A549 (cell line): ENCODE measurements at regions not wholly inside any gene's neighbourhood (a gene's known extent, or its start where the extent isn't known, plus 50 kb on each side); places are given as distances from the start of the nearest gene placed in this dataset.

Experiments
- ATAC-seq, 2 experiments: fragments of 200-7000 bp in 1 of 2; fragments of >200 bp in 1 of 2; cut with Nextera tagmentation in 1 of 2; cut with Tn5 transposase in 1 of 2; 3 replicates each; pipeline versions ENCODE4 v1.8.0 to v1.9.1; 2018 to 2020; ENCODE audit warnings: mild to moderate bottlenecking in 1 of 2, moderate library complexity in 1 of 2
- CTCF ChIA-PET: fragments of 300-600 bp; sonication (Branson Sonifier 250); formaldehyde crosslinking; extraction: SDS; loops from one replicate; lab custom pipeline; 2021; ENCODE audit warnings: antibody characterized with exemption, inconsistent platforms; lab: Yijun Ruan, JAX
- POLR2A ChIA-PET: fragments of 350-600 bp; formaldehyde crosslinking; extraction: SDS; loops from one replicate; lab custom pipeline; 2021; ENCODE audit warnings: antibody characterized with exemption, inconsistent platforms; lab: Yijun Ruan, JAX
- DNase-seq, 2 experiments: peaks; one replicate each; pipeline versions ENCODE4 v3.0.0 to v3.0.0-alpha.2; 2011 to 2016; ENCODE audit warnings: low read depth in 1 of 2, low spot score in 1 of 2
- FAIRE-seq: peaks from 2 replicates; lab custom pipeline; 2011; peaks lifted over from hg19 to GRCh38; lab: Jason Lieb, UNC
- H3K27ac ChIP-seq, 2 experiments: fragments of >200 bp; sonication (Bioruptor Twin); formaldehyde crosslinking; 3 replicates each; pipeline ENCODE4 v1.5.1; 2016 to 2017
- H3K4me1 ChIP-seq: fragments of >200 bp; sonication (Bioruptor Twin); formaldehyde crosslinking; 3 replicates; pipeline ENCODE4 v1.6.1; 2016
- H3K4me2 ChIP-seq: fragments of >200 bp; sonication (Bioruptor Twin); formaldehyde crosslinking; 3 replicates; pipeline ENCODE4 v1.6.1; 2016
- H3K4me3 ChIP-seq: fragments of >200 bp; sonication (Bioruptor Twin); formaldehyde crosslinking; 3 replicates; pipeline ENCODE4 v1.5.1; 2016
- H3K9me3 ChIP-seq: fragments of >200 bp; sonication (Bioruptor Twin); formaldehyde crosslinking; 3 replicates; pipeline ENCODE4 v1.6.1; 2016
- ATOH8 ChIP-seq: fragments of 250-450 bp; sonication (Bioruptor Pico); IDR thresholded peaks from 2 replicates; pipeline ENCODE4 v1.5.0; 2020; ENCODE audit warnings: low read depth, mild to moderate bottlenecking, moderate library complexity
- CBX2 ChIP-seq: fragments of 200-600 bp; sonication (generic); IDR thresholded peaks from 2 replicates; pipeline ENCODE4 v1.6.1; 2016; ENCODE audit warnings: low read depth, mild to moderate bottlenecking, borderline replicate concordance
- EHMT2 ChIP-seq: fragments of 200-600 bp; sonication (generic); IDR thresholded peaks from 2 replicates; pipeline ENCODE4 v1.6.1; 2016; ENCODE audit warnings: antibody characterized with exemption, low read depth, mild to moderate bottlenecking, moderate library complexity
- FOSL2 ChIP-seq, 2 experiments: fragments of 450-650 bp in 1 of 2; fragments of >200 bp in 1 of 2; sonication (Bioruptor Twin) in 1 of 2; formaldehyde crosslinking; IDR thresholded peaks; 2 replicates each; pipeline versions ENCODE4 v1.5.0 to v1.6.1; 2016 to 2020; ENCODE audit warnings: mild to moderate bottlenecking in 1 of 2, moderate library complexity in 1 of 2
- FOXS1 ChIP-seq: fragments of 250-450 bp; sonication (Bioruptor Pico); IDR thresholded peaks from 2 replicates; pipeline ENCODE4 v1.5.0; 2020; ENCODE audit warnings: mild to moderate bottlenecking, moderate library complexity
- GATA3 ChIP-seq: IDR thresholded peaks from 2 replicates; pipeline ENCODE4 v1.6.1; 2012; ENCODE audit warnings: borderline replicate concordance
- HEYL ChIP-seq: fragments of 250-450 bp; sonication (Bioruptor Pico); IDR thresholded peaks from 2 replicates; pipeline ENCODE4 v1.8.0; 2021; ENCODE audit warnings: mild to moderate bottlenecking, moderate library complexity
- HMGXB4 ChIP-seq: fragments of 250-450 bp; sonication (Bioruptor Pico); IDR thresholded peaks from 2 replicates; pipeline ENCODE4 v1.5.0; 2021; ENCODE audit warnings: mild to moderate bottlenecking, moderate library complexity, borderline replicate concordance
- HOXB5 ChIP-seq: fragments of 250-450 bp; sonication (Bioruptor Pico); IDR thresholded peaks from 2 replicates; pipeline ENCODE4 v1.5.0; 2020; ENCODE audit warnings: mild to moderate bottlenecking, moderate library complexity
- KDM5A ChIP-seq: fragments of 200-600 bp; sonication (generic); IDR thresholded peaks from 2 replicates; pipeline ENCODE4 v1.6.1; 2016; ENCODE audit warnings: antibody characterized with exemption, mild to moderate bottlenecking
- MAFK ChIP-seq: fragments of 450-650 bp; IDR thresholded peaks from 2 replicates; pipeline ENCODE4 v1.6.1; 2014; ENCODE audit not compliant: partially characterized antibody
- MAZ ChIP-seq: fragments of 150-350 bp; IDR thresholded peaks from 2 replicates; pipeline ENCODE4 v1.6.1; 2014; ENCODE audit warnings: antibody characterized with exemption, low read depth, low read length, borderline replicate concordance
- MYC ChIP-seq: IDR thresholded peaks from 2 replicates; pipeline ENCODE4 v1.6.1; 2012; ENCODE audit warnings: mild to moderate bottlenecking, inconsistent platforms, low read length, improper control_type of control experiment, borderline replicate concordance
- NPAS2 ChIP-seq: fragments of 250-450 bp; sonication (Bioruptor Pico); IDR thresholded peaks from 2 replicates; pipeline ENCODE4 v1.8.0; 2022; ENCODE audit warnings: mild to moderate bottlenecking, moderate library complexity, borderline replicate concordance
- POLR2A ChIP-seq: IDR thresholded peaks from 2 replicates; pipeline ENCODE4 v1.6.1; 2012; ENCODE audit warnings: mild to moderate bottlenecking, low read length
- RAD21 ChIP-seq, 2 experiments: fragments of >200 bp in 1 of 2; sonication (Bioruptor Twin) in 1 of 2; formaldehyde crosslinking in 1 of 2; IDR thresholded peaks in 1 of 2; conservative IDR thresholded peaks in 1 of 2; 2 replicates in 1 of 2; 3 replicates in 1 of 2; pipeline ENCODE4 v1.6.1; 2012 to 2018; ENCODE audit warnings: inconsistent platforms in 1 of 2
- TFCP2L1 ChIP-seq: fragments of 250-450 bp; sonication (Bioruptor Pico); IDR thresholded peaks from 2 replicates; pipeline ENCODE4 v1.5.0; 2021; ENCODE audit warnings: mild to moderate bottlenecking
- ZNF302 ChIP-seq: fragments of 250-450 bp; sonication (Bioruptor Pico); IDR thresholded peaks from 2 replicates; pipeline ENCODE4 v1.9.0; 2021; ENCODE audit warnings: inconsistent platforms, mild to moderate bottlenecking, moderate library complexity
- WGBS: methylation state at CpG from one replicate; pipeline ENCODE4 v1.1.6; 2017; ENCODE audit errors: missing lambda C conversion rate; 5-methylcytosine and 5-hydroxymethylcytosine counted together
- TF ChIP-seq, protein P1 (sequence below): fragments of >200 bp; sonication (Bioruptor Twin); formaldehyde crosslinking; IDR thresholded peaks from 3 replicates; pipeline ENCODE4 v1.6.1; 2016
- TF ChIP-seq, protein P2 (sequence below): fragments of >200 bp; sonication (Bioruptor Twin); formaldehyde crosslinking; IDR thresholded peaks from 2 replicates; pipeline ENCODE4 v1.6.1; 2016
- TF ChIP-seq, protein P3 (sequence below): fragments of >200 bp; sonication (Bioruptor Twin); formaldehyde crosslinking; IDR thresholded peaks from 3 replicates; pipeline ENCODE4 v1.5.1; 2016

DNA sequence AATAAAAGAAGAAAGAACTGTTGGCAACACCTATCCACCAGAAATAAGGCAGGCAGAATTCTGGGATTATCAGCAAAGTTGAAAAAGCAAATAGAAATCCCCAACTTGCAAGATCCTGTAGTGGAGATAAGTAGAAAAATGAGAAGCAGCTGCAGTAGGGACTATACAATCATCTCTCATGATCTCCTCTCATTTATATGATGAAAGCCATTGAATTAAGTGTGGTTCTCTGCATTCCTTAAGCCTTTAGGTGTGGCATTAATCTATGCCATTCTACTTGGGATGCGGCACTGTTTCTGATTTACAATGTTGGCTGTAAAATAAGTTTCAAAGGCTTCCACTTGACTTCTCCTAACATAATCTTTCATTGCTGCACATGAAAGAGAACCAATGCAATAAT lies 869.8 kb downstream of the TRAM1L1 start (continued):
- TF ChIP-seq CBX2 (no peak), MAZ (no peak), RAD21 (conservative IDR thresholded peaks at IDR 0.05 in 1 of 2, IDR thresholded peaks at IDR 0.05 in 1 of 2) (no peak), FOSL2 (IDR thresholded peaks at IDR 0.05) (no peak), FOSL2 (CRISPR knock-in tag; IDR thresholded peaks at IDR 0.05) (no peak), HMGXB4 (CRISPR knock-in tag) (no peak), POLR2A (no peak), HOXB5 (CRISPR knock-in tag) (no peak), MYC (no peak), NPAS2 (CRISPR knock-in tag) (no peak), HEYL (no peak)
- TF ChIP-seq, all 56 proteins: peak for 0

- Histone ChIP-seq H3K27ac (no peak overlapping the region), H3K4me3 (no peak overlapping the region), H3K4me1 (no peaks in the 10 kb centered on the region), H3K4me2 (no peak overlapping the region), H3K9me3 (no peaks in the 10 kb centered on the region)
- WGBS: 33% methylated on average over 1 of the region's 1 CpG
- ChIA-PET CTCF (no interaction called here), POLR2A (no interaction called here)
- TF ChIP-seq ATOH8 (CRISPR knock-in tag) (no peak), TFCP2L1 (CRISPR knock-in tag) (no peak), KDM5A (no peak), MAFK (no peak), GATA3 (no peak), EHMT2 (no peak), NPAS2 (CRISPR knock-in tag) (no peak), ZNF302 (CRISPR knock-in tag) (no peak), HOXB5 (CRISPR knock-in tag) (no peak), FOXS1 (CRISPR knock-in tag) (no peak)
- TF ChIP-seq, protein P1, sequence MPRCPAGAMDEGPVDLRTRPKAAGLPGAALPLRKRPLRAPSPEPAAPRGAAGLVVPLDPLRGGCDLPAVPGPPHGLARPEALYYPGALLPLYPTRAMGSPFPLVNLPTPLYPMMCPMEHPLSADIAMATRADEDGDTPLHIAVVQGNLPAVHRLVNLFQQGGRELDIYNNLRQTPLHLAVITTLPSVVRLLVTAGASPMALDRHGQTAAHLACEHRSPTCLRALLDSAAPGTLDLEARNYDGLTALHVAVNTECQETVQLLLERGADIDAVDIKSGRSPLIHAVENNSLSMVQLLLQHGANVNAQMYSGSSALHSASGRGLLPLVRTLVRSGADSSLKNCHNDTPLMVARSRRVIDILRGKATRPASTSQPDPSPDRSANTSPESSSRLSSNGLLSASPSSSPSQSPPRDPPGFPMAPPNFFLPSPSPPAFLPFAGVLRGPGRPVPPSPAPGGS: no peak
- TF ChIP-seq, protein P2, sequence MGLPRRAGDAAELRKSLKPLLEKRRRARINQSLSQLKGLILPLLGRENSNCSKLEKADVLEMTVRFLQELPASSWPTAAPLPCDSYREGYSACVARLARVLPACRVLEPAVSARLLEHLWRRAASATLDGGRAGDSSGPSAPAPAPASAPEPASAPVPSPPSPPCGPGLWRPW: no peak
- TF ChIP-seq, protein P3, sequence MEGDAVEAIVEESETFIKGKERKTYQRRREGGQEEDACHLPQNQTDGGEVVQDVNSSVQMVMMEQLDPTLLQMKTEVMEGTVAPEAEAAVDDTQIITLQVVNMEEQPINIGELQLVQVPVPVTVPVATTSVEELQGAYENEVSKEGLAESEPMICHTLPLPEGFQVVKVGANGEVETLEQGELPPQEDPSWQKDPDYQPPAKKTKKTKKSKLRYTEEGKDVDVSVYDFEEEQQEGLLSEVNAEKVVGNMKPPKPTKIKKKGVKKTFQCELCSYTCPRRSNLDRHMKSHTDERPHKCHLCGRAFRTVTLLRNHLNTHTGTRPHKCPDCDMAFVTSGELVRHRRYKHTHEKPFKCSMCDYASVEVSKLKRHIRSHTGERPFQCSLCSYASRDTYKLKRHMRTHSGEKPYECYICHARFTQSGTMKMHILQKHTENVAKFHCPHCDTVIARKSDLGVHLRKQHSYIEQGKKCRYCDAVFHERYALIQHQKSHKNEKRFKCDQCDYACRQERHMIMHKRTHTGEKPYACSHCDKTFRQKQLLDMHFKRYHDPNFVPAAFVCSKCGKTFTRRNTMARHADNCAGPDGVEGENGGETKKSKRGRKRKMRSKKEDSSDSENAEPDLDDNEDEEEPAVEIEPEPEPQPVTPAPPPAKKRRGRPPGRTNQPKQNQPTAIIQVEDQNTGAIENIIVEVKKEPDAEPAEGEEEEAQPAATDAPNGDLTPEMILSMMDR: no peak
- ATAC-seq (no peak), FAIRE-seq (no peak), DNase-seq (no peak)
Observed at GRCh38 chr4:116202524-116202923, 882.9 kb downstream of the TRAM1L1 start.
